Loucy (cell line): ENCODE measurements at regions not wholly inside any gene's neighbourhood (a gene's known extent, or its start where the extent isn't known, plus 50 kb on each side); places are given as distances from the start of the nearest gene placed in this dataset.

Experiments used
- H2AFZ ChIP-seq: fragments of 200-600 bp; sonication (generic); 2 replicates; pipeline ENCODE4 v1.6.0; 2016; ENCODE audit warnings: antibody characterized with exemption, mild to moderate bottlenecking, low read length, moderate library complexity
- H3F3A ChIP-seq: fragments of 200-600 bp; 2 replicates; pipeline ENCODE4 v1.6.0; 2016; ENCODE audit warnings: antibody characterized with exemption, low read depth, mild to moderate bottlenecking
- H3K27me3 ChIP-seq: fragments of 200-600 bp; sonication (generic); 2 replicates; pipeline ENCODE4 v1.6.1; 2014; ENCODE audit warnings: low read length, mild to moderate bottlenecking; ENCODE audit not compliant: insufficient read depth, poor library complexity, severe bottlenecking
- H3K36me3 ChIP-seq: fragments of 200-600 bp; sonication (generic); 2 replicates; pipeline ENCODE4 v1.6.1; 2016; ENCODE audit warnings: low read length; ENCODE audit not compliant: insufficient read depth
- H3K4me1 ChIP-seq: fragments of 200-600 bp; sonication (generic); 2 replicates; pipeline ENCODE4 v1.5.1; 2014; ENCODE audit warnings: low read length, mild to moderate bottlenecking; ENCODE audit not compliant: insufficient read depth, poor library complexity, severe bottlenecking
- H3K4me2 ChIP-seq: fragments of 200-600 bp; sonication (generic); 2 replicates; pipeline ENCODE4 v1.6.0; 2014; ENCODE audit warnings: antibody characterized with exemption, low read length, low read depth, mild to moderate bottlenecking; ENCODE audit not compliant: poor library complexity, severe bottlenecking
- H3K4me3 ChIP-seq: fragments of 200-600 bp; sonication (generic); 2 replicates; pipeline ENCODE4 v1.5.1; 2014; ENCODE audit warnings: low read length, mild to moderate bottlenecking, mixed read lengths; ENCODE audit not compliant: poor library complexity, severe bottlenecking
- H3K79me2 ChIP-seq: fragments of 200-600 bp; sonication (generic); 2 replicates; pipeline ENCODE4 v1.6.1; 2014; ENCODE audit warnings: low read length; ENCODE audit not compliant: insufficient read depth
- H3K9ac ChIP-seq: fragments of 200-600 bp; sonication (generic); 2 replicates; pipeline ENCODE4 v1.6.0; 2014; ENCODE audit warnings: mild to moderate bottlenecking, low read depth, low read length, moderate library complexity; ENCODE audit not compliant: poor library complexity, severe bottlenecking
- H3K9me2 ChIP-seq: fragments of 200-600 bp; sonication (generic); replicated peaks from 2 replicates; pipeline ENCODE4 v1.6.1; 2016; ENCODE audit warnings: low read depth, low read length, mixed read lengths
- H3K9me3 ChIP-seq: fragments of 200-600 bp; sonication (generic); 2 replicates; pipeline ENCODE4 v1.6.1; 2014; ENCODE audit warnings: mild to moderate bottlenecking, antibody characterized with exemption, low read length, low read depth; ENCODE audit not compliant: insufficient read depth
- H4K20me1 ChIP-seq: fragments of 200-600 bp; sonication (generic); 2 replicates; pipeline ENCODE4 v1.6.0; 2014; ENCODE audit warnings: antibody characterized with exemption, low read length, mild to moderate bottlenecking; ENCODE audit not compliant: insufficient read depth, poor library complexity, severe bottlenecking
- CTCF ChIP-seq: fragments of 200-600 bp; sonication (generic); conservative IDR thresholded peaks from 2 replicates; pipeline ENCODE4 v1.5.1; 2014; ENCODE audit warnings: mild to moderate bottlenecking, antibody characterized with exemption, low read length
- EZH2phosphoT487 ChIP-seq: fragments of 200-600 bp; IDR thresholded peaks from 2 replicates; pipeline ENCODE4 v1.6.1; 2018; ENCODE audit warnings: antibody characterized with exemption, mild to moderate bottlenecking, moderate library complexity, borderline replicate concordance

- Histone ChIP-seq H3K4me2 (no peak overlapping the region), H3K27me3 (no peaks in the 10 kb centered on the region), H3K4me1 (no peaks in the 10 kb centered on the region)
Measured at GRCh38 chr11:24249921-24250320, 246.9 kb upstream of the LUZP2 start.

GRCh38 chr11:24253237-24253760 lies 243.6 kb upstream of the LUZP2 start:
- Histone ChIP-seq H3K4me2 (no peak overlapping the region), H4K20me1 (no peaks in the 10 kb centered on the region), H3K4me3 (no peak overlapping the region), H3F3A (no peaks in the 10 kb centered on the region), H2AFZ (peak overlapping the region; percentile 46; the same call in 1 of the 2 replicates), H3K36me3 (no peaks in the 10 kb centered on the region), H3K79me2 (no peaks in the 10 kb centered on the region), H3K4me1 (no peaks in the 10 kb centered on the region), H3K9me2 (no peaks in the 10 kb centered on the region), H3K9ac (no peak overlapping the region), H3K9me3 (no peaks in the 10 kb centered on the region), H3K27me3 (no peaks in the 10 kb centered on the region)
- TF ChIP-seq EZH2phosphoT487 (no peak), CTCF (no peak)

More at GRCh38 chr11:24249921-24250320, 246.9 kb upstream of the LUZP2 start:
- H3F3A ChIP-seq, result no peaks in the 10 kb centered on the region
- H3K36me3 ChIP-seq, result no peaks in the 10 kb centered on the region
- H4K20me1 ChIP-seq, result no peaks in the 10 kb centered on the region
- TF ChIP-seq CTCF, result no peak
- no peak for TF ChIP-seq EZH2phosphoT487
- no peaks in the 10 kb centered on the region for H3K9me2 ChIP-seq
- no peak overlapping the region for H3K9ac ChIP-seq
- no peak overlapping the region for H2AFZ ChIP-seq
- no peak overlapping the region for H3K4me3 ChIP-seq
- H3K9me3 ChIP-seq, result no peaks in the 10 kb centered on the region
- H3K79me2 ChIP-seq, result no peaks in the 10 kb centered on the region

GRCh38 chr11:24264868-24265267 lies 232.0 kb upstream of the LUZP2 start:
- H3K79me2 ChIP-seq, result no peaks in the 10 kb centered on the region
- H3K9me3 ChIP-seq, result no peaks in the 10 kb centered on the region
- H3K9ac ChIP-seq, result no peak overlapping the region
- TF ChIP-seq CTCF, result no peak
- no peak for TF ChIP-seq EZH2phosphoT487
- H3K27me3 ChIP-seq, result no peaks in the 10 kb centered on the region
- H2AFZ ChIP-seq, result peak overlapping the region; percentile 53; the same call in 1 of the 2 replicates
- H3K4me3 ChIP-seq, result no peak overlapping the region
- no peak overlapping the region for H3K4me2 ChIP-seq
- H3K36me3 ChIP-seq, result no peaks in the 10 kb centered on the region
- no peaks in the 10 kb centered on the region for H3K4me1 ChIP-seq
- H3F3A ChIP-seq, result no peaks in the 10 kb centered on the region
- H3K9me2 ChIP-seq, result no peaks in the 10 kb centered on the region
- H4K20me1 ChIP-seq, result no peaks in the 10 kb centered on the region
